ENCODE measurements at regions not wholly inside any gene's neighbourhood (a gene's known extent, or its start where the extent isn't known, plus 50 kb on each side); places are given as distances from the start of the nearest gene placed in this dataset.
"Not testable (repeated sequence)": the region's sequence is repeated elsewhere in the genome, so short reads cannot be mapped to it uniquely, and the experiment has no call there.

- peak; percentile 55 to 73 for DNase-seq
- Histone ChIP-seq H3K4me1 (peaks cover 34% of the 10 kb centered on the region), H3K9me3 (replicated peaks) (no peaks in the 10 kb centered on the region), H3K27me3 (no peaks in the 10 kb centered on the region), H3K4me3 (peak overlapping the region; percentile 32), H3K27ac (peak overlapping the region; percentile 86), H3K36me3 (no peaks in the 10 kb centered on the region)
Measured at GRCh38 chr6:8182902-8183665, 80.7 kb upstream of the EEF1E1 start.

- peak overlapping the region; percentile 32 for H3K4me3 ChIP-seq
- H3K36me3 ChIP-seq = no peaks in the 10 kb centered on the region
- no peaks in the 10 kb centered on the region for H3K27me3 ChIP-seq
- peak; percentile 50 to 68 for DNase-seq
- H3K4me1 ChIP-seq = peaks cover 34% of the 10 kb centered on the region
- peak overlapping the region; percentile 86 for H3K27ac ChIP-seq
- H3K9me3 ChIP-seq (replicated peaks) = no peaks in the 10 kb centered on the region
Measured at GRCh38 chr6:8181951-8182845, 79.8 kb upstream of the EEF1E1 start.

- no peaks in the 10 kb centered on the region for H3K27me3 ChIP-seq
- H3K4me3 ChIP-seq = peak overlapping the region; percentile 23
- H3K36me3 ChIP-seq = no peaks in the 10 kb centered on the region
- H3K9me3 ChIP-seq (replicated peaks) = no peaks in the 10 kb centered on the region
- H3K27ac ChIP-seq = peak overlapping the region; percentile 86
- H3K4me1 ChIP-seq = peaks cover 34% of the 10 kb centered on the region
- no peak for DNase-seq
Measured at GRCh38 chr6:8181160-8181881, 79.0 kb upstream of the EEF1E1 start.

GRCh38 chr6:8180327-8181159 lies 78.2 kb upstream of the EEF1E1 start:
- peak overlapping the region; percentile 23 for H3K4me3 ChIP-seq
- no peaks in the 10 kb centered on the region for H3K36me3 ChIP-seq
- peak; percentile 48 to 60 for DNase-seq
- H3K9me3 ChIP-seq (replicated peaks) = no peaks in the 10 kb centered on the region
- H3K4me1 ChIP-seq = peaks cover 38% of the 10 kb centered on the region
- H3K27me3 ChIP-seq = no peaks in the 10 kb centered on the region
- H3K27ac ChIP-seq = peak overlapping the region; percentile 60

- Histone ChIP-seq H3K4me1 (peaks cover 41% of the 10 kb centered on the region), H3K9me3 (replicated peaks) (no peaks in the 10 kb centered on the region), H3K27me3 (no peaks in the 10 kb centered on the region), H3K4me3 (no peak overlapping the region), H3K36me3 (no peaks in the 10 kb centered on the region), H3K27ac (no peak overlapping the region)
- DNase-seq = no peak
Measured at GRCh38 chr6:8177721-8178120, 75.4 kb upstream of the EEF1E1 start.

- peak; percentile 42 to 66 for DNase-seq
- Histone ChIP-seq H3K27me3 (no peaks in the 10 kb centered on the region), H3K36me3 (no peaks in the 10 kb centered on the region), H3K4me1 (peaks cover 28% of the 10 kb centered on the region), H3K4me3 (no peak overlapping the region), H3K9me3 (replicated peaks) (no peaks in the 10 kb centered on the region), H3K27ac (peak overlapping the region; percentile 60; the same call in 1 of the 2 replicates)
Measured at GRCh38 chr6:8175046-8175777, 72.9 kb upstream of the EEF1E1 start.

GRCh38 chr6:8174571-8174970 lies 72.2 kb upstream of the EEF1E1 start:
- H3K27ac ChIP-seq = peak overlapping the region; percentile 60; the same call in 1 of the 2 replicates
- no peak for DNase-seq
- H3K36me3 ChIP-seq = no peaks in the 10 kb centered on the region
- H3K9me3 ChIP-seq (replicated peaks) = no peaks in the 10 kb centered on the region
- H3K4me3 ChIP-seq = no peak overlapping the region
- no peaks in the 10 kb centered on the region for H3K27me3 ChIP-seq
- H3K4me1 ChIP-seq = peaks cover 22% of the 10 kb centered on the region

- H3K9me3 ChIP-seq (replicated peaks) = no peaks in the 10 kb centered on the region
- no peaks in the 10 kb centered on the region for H3K36me3 ChIP-seq
- no peak overlapping the region for H3K4me3 ChIP-seq
- no peak for DNase-seq
- peaks cover 21% of the 10 kb centered on the region for H3K4me1 ChIP-seq
- no peaks in the 10 kb centered on the region for H3K27me3 ChIP-seq
- no peak overlapping the region for H3K27ac ChIP-seq
Measured at GRCh38 chr6:8172530-8172929, 70.2 kb upstream of the EEF1E1 start.

- Histone ChIP-seq H3K36me3 (no peaks in the 10 kb centered on the region), H3K4me3 (no peak overlapping the region), H3K9me3 (replicated peaks) (no peaks in the 10 kb centered on the region), H3K4me1 (peaks cover 19% of the 10 kb centered on the region), H3K27ac (no peak overlapping the region), H3K27me3 (no peaks in the 10 kb centered on the region)
- no peak for DNase-seq
Measured at GRCh38 chr6:8170754-8171153, 68.4 kb upstream of the EEF1E1 start.

GRCh38 chr6:8170245-8170644 lies 67.9 kb upstream of the EEF1E1 start:
- DNase-seq = no peak
- Histone ChIP-seq H3K9me3 (replicated peaks) (no peaks in the 10 kb centered on the region), H3K27me3 (no peaks in the 10 kb centered on the region), H3K36me3 (no peaks in the 10 kb centered on the region), H3K4me1 (peaks cover 13% of the 10 kb centered on the region), H3K27ac (no peak overlapping the region), H3K4me3 (no peak overlapping the region)

GRCh38 chr6:8166156-8166555 lies 63.8 kb upstream of the EEF1E1 start:
- Histone ChIP-seq H3K9me3 (replicated peaks) (no peaks in the 10 kb centered on the region), H3K4me1 (no peaks in the 10 kb centered on the region), H3K27me3 (no peaks in the 10 kb centered on the region), H3K4me3 (no peak overlapping the region), H3K36me3 (no peaks in the 10 kb centered on the region), H3K27ac (no peak overlapping the region)
- DNase-seq = no peak

GRCh38 chr6:8165008-8165407 lies 62.7 kb upstream of the EEF1E1 start:
- H3K27ac ChIP-seq; H3K36me3 ChIP-seq; H3K9me3 ChIP-seq (replicated peaks); H3K27me3 ChIP-seq; DNase-seq; H3K4me3 ChIP-seq; H3K4me1 ChIP-seq: not testable (repeated sequence)

GRCh38 chr6:8164281-8164680 lies 61.9 kb upstream of the EEF1E1 start:
- not testable (repeated sequence) for DNase-seq; H3K4me1 ChIP-seq; H3K36me3 ChIP-seq; H3K27ac ChIP-seq; H3K4me3 ChIP-seq; H3K27me3 ChIP-seq; H3K9me3 ChIP-seq (replicated peaks)

- Histone ChIP-seq H3K4me1 (no peaks in the 10 kb centered on the region), H3K27me3 (no peaks in the 10 kb centered on the region), H3K9me3 (replicated peaks) (no peaks in the 10 kb centered on the region), H3K4me3 (no peak overlapping the region), H3K36me3 (no peaks in the 10 kb centered on the region), H3K27ac (no peak overlapping the region)
- no peak for DNase-seq
Measured at GRCh38 chr6:8159966-8160365, 57.6 kb upstream of the EEF1E1 start.

Measured in SJCRH30 (cell line).